Fibroblast of skin of back (primary cell): ENCODE measurements at regions not wholly inside any gene's neighbourhood (a gene's known extent, or its start where the extent isn't known, plus 50 kb on each side); places are given as distances from the start of the nearest gene placed in this dataset.
"Not testable (repeated sequence)": the region's sequence is repeated elsewhere in the genome, so short reads cannot be mapped to it uniquely, and the experiment has no call there.

Experiments used
- DNase-seq: peaks from one replicate; pipeline ENCODE4 v3.0.0-alpha.2; 2013

DNA sequence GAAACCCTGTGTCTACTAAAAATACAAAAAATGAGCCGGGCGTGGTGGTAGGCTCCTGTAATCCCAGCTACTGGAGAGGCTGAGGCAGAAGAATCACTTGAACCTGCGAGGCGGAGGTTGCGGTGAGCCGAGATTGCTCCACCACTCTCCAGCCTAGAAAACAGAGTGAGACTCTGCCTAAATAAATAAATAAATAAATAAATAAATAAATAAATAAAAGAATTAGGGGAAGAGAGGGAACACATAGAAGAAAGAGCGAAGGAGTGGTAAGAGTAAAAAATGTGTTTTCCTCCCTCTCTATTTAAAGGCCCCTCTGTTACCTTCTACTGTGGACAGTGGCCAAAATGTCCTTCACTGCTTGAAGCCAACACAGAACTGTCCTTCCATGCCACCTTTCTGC lies 103.9 kb upstream of the SOX21 start:
- DNase-seq, result no peak

DNA sequence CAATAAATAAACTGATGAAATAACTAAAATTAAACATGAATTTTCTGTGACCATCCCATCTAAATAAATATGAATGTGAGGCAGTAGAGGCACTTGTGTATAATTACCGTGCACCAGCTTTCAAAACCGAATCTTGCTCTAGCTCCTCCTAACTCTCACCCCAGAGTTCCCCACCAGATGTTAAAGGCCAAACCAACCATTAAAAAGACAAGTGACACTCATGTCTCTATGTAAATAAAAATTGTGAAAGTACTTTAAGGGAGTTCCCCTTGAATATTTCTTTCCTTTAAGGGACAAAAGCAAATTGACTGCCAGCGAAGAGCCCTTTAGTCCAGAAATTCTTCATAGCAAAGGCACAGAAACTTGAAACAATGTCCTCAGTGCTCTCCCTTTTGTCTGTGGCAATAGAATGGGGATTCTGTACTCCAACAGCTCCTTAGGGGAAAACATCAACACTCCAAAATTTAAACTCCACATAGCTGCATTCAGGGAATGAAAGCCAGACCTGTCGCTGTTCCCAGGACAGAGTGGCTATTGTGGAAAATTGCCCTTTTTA lies 101.7 kb upstream of the SOX21 start:
- no peak for DNase-seq

DNA sequence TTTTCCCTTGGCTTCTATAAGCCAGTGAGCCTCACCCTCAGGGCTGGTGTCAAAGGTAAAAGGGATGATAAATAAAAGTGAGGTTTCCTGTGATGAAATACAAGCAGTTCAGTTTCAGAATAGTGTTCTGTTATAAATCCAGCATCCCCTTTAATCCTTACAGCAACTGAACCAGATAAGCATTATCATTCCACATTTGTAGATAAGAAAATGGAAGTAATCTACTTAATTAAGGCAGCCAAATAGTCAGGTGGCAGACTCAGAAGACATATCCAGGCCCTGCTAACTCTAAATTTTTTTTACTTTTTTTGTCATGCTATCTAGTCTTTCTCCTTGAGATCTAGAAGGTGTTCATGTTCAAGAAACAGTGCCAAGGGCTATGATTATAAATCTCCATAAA lies 99.4 kb upstream of the SOX21 start:
- no peak for DNase-seq

GRCh38 chr13:94800423-94800822 lies 88.1 kb upstream of the SOX21 start:
- DNase-seq, result no peak

DNA sequence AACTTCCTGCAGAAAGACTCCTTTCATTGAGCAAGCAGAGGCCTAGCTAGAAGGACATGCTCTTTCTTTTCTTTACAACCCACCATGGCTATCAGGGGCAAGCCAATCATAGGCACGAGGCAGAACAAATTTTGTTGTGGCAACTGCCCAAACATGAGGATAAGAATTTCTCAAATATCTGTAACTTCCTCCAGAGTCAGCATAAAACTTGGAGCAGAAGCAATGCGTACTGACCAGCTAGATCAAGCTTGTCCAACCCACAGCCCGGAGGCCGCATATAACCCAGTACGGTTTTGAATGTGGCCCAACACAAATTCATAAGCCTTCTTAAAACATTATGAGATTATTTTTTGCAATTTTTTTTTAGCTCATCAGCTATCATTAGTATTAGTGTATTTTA lies 87.0 kb upstream of the SOX21 start:
- DNase-seq, result no peak

DNA sequence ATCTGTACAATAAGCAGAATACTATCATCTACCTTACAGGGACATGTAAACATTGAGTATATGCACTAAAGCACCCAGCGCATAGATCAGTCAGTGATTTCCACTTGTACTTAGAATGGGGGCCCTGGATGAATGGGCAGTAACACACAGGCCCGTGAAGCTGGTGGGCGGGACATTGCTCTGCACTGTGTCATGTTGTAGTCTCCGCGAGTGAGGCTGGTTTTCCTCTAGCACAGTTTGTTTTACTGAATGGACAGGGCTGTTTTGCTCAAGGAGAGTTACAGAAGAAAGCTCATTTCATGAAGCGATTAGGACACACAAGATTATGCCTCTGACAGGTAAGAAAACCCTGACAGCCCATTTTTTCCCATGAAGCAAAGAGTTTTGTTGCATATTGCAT lies 86.4 kb upstream of the SOX21 start:
- no peak for DNase-seq

DNA sequence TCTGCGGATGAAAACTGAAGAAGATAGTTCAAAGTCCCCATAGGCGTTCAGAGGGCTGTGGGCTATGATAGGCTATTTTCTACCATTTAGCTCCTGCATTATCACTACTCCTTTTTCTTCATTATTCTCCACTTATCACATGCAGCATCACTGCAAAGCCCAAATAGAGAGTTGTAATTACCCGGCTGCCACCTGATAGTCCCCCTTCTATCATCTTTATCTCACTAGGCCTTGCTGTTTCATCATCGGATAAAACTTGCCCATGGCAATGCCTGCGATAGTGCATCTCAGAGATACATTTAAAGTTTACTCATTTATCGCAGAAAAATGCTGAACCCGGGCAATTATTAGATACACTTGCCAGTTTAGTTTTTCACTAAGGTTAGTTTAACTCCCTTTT lies 82.9 kb upstream of the SOX21 start:
- no peak for DNase-seq

GRCh38 chr13:94786246-94786645 lies 73.9 kb upstream of the SOX21 start:
- DNase-seq, result not testable (repeated sequence)

DNA sequence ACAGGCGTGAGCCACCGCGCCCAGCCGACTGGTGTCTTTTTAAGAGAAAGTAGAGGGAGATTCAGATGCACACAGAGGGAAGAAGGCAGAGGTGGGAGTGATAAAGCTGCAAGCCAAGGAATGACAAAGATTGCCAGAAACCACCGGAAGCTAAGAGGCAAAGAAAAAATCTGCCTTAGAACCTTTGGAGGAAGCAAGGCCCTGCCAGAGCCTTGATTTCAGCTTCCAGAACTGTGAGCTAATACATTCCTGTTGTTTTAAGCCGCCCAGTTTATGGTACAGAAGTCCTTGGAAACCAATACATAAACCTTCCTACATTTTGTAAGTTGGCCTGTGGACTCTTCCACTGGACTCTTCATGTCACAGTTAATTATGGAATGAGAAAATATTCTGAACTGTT lies 71.7 kb upstream of the SOX21 start:
- DNase-seq, result peak; percentile 7

GRCh38 chr13:94783489-94783888 lies 71.1 kb upstream of the SOX21 start:
- DNase-seq, result no peak

DNA sequence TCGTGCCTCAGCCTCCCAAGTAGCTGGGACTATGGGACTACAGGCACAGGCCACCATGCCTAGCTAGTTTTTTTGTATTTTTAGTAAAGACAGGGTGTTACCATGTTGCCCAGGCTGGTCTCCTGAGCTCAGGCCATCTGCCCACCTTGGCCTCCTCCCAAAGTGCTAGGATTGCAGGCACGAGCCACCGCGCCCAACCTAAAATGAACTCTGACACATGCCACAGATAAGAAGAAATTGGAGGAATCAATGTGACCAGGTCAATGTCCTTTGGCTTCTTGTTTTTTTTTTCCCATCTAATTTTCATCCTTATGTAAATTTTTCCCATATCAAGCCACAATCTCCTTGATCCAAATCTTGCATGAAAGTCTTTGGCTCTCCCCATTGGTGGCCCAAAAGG lies 68.1 kb upstream of the SOX21 start:
- DNase-seq, result no peak

- DNase-seq, result no peak
Observed at GRCh38 chr13:94778986-94779385, 66.6 kb upstream of the SOX21 start.

DNA sequence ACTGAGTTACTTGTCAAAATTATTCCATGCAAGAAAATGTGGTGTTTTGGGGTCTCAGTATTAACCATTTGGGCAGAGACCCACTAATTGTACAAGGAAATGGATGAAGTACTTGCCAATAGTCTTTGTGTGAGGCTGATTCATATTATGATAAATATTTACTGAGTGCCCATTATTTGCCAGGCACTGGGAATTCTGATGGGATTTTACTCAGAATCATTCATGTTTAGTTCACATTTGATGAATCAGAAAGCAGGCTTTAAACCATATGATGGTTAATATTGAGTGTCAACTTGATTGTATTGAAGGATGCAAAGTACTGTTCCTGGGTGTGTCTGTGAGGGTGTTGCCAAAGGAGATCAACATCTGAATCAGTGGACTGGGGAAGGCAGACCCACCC lies 66.2 kb upstream of the SOX21 start:
- no peak for DNase-seq

GRCh38 chr13:94776956-94777355 lies 64.6 kb upstream of the SOX21 start:
- no peak for DNase-seq

DNA sequence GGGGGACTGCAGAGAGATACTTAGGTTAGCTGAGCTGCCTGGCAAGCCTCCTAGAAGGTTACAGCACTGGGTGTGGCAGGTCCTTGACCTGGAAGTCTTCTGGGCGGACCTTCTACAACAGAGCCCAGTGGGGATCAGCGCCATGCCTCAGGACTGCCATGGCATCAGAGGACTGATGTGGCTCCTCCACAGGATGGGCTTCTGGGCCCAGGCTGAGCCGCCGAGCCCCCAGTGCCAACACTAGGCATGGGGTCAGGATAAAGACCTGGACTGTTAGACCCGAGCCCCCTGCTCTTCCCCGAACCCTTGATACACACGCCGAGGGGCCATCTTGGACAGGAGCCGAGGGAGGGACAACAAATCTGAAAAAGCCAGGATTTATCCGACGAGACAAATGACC lies 64.0 kb upstream of the SOX21 start:
- DNase-seq, result no peak

DNA sequence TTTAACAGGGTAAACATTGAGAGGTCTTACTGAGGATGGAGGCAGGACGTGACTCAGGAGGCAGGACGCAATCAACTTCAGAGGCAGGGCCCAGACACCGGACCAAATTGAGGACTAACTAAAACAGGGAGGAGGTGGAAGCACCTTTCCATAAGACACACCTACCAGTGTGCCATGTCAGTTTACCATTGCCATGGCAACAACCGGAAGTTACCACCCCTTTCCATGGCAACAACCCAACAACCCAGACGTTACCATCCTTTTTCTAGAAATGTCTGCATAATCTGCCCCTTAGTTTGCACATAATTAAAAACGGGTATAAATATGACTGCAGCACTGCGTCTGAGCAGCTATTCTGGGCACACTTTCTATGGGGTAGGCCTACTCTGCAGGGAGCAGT lies 53.5 kb upstream of the SOX21 start:
- no peak for DNase-seq

DNA sequence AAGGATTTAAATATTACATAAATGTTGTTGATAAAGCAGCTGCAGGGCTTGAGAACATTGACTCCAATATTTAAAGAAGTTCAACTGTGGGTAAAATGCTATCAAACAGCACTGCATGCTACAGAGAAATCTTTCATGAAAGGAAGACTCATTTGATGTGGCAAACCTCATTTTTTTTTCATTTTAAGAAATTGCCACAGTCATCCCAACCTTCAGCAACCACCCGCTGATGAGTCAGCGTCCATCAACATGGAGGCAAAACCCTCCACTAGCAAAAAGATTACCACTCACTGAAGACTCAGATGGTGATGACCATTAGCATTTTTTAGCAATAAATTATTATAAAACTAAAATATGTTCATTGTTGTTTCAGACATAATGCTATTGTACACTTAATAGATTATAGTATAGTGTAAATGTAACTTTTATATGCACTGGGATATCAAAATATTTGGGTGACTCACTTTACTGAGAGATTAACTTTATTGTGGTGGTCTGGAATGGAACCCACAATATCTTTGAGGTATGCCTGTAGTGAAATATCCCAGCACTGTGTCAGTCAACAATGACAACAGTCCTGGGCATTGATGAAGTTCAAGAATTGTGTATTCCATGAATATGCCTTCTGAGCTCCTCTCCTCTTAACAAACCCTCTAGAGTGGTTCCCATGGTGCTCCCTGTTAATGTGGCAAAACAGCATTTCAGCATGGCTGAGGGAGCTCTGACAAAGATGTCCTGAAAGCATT lies 52.4 kb upstream of the SOX21 start:
- no peak for DNase-seq
